ENCODE measurements at regions not wholly inside any gene's neighbourhood (a gene's known extent, or its start where the extent isn't known, plus 50 kb on each side); places are given as distances from the start of the nearest gene placed in this dataset.
A peak's percentile ranks its signal among the peaks of the same experiment; 100 is the strongest.
"Not testable (repeated sequence)": the region's sequence is repeated elsewhere in the genome, so short reads cannot be mapped to it uniquely, and the experiment has no call there.

- H3K4me3 ChIP-seq, H3K27me3 ChIP-seq: not testable (repeated sequence)
- peak; percentile 7 for DNase-seq
Measured at GRCh38 chr5:7289634-7290033, 106.3 kb upstream of the ADCY2 start.

GRCh38 chr5:7297821-7298220, 98.1 kb upstream of the ADCY2 start:
- not testable (repeated sequence) for H3K27me3 ChIP-seq, H3K9me3 ChIP-seq, H3K36me3 ChIP-seq, H3K4me3 ChIP-seq, DNase-seq

More at GRCh38 chr5:7289634-7290033, 106.3 kb upstream of the ADCY2 start:
- not testable (repeated sequence) for H3K9me3 ChIP-seq, H3K36me3 ChIP-seq

- not testable (repeated sequence) for H3K9me3 ChIP-seq, H3K27me3 ChIP-seq, H3K36me3 ChIP-seq, H3K4me3 ChIP-seq, DNase-seq
Measured at GRCh38 chr5:7299731-7300130, 96.2 kb upstream of the ADCY2 start.

GRCh38 chr5:7305000-7305674, 90.8 kb upstream of the ADCY2 start:
- not testable (repeated sequence) for DNase-seq, H3K36me3 ChIP-seq, H3K27me3 ChIP-seq, H3K4me3 ChIP-seq, H3K9me3 ChIP-seq

- H3K27me3 ChIP-seq, H3K36me3 ChIP-seq, DNase-seq, H3K4me3 ChIP-seq, H3K9me3 ChIP-seq: not testable (repeated sequence)
Measured at GRCh38 chr5:7306556-7306955, 89.4 kb upstream of the ADCY2 start.

DNA sequence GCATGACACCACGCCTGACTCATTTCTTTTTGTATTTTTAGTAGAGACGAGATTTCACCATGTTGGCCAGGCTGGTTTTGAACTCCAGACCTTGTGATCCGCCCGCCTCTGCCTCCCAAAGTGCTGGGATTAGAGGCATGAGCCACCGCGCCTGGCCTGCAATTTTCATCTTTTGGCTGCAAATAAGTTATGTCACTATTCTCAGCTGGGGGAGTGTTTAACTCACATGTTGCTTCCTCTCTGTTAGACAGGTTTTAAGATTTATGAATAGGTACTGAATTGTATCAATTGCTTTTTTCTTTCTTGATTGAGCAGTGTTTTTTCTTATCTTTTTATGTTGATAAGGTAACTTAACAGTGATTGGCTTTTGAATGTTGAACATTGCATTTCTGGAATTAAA, 88.2 kb upstream of the ADCY2 start:
- not testable (repeated sequence) for H3K9me3 ChIP-seq, DNase-seq, H3K27me3 ChIP-seq, H3K36me3 ChIP-seq, H3K4me3 ChIP-seq

DNA sequence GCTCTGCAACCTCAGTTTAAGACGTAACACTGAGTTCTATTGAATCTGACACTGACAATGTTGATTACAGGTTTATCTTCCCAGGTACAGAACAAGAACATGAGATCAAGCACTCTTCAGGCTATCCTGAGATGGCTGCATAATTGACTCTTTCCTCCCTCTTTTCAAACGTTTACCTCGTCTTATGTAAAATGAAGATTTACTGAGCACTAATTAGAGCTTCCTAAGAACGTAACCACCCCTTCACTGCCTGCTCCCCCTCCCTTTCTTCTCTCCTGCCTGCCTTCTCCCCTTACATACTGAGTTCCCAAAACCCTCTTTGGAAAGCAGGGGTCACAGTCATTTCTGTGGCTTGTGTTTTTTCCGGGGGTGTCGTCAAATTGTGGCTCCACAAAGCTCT, 86.2 kb upstream of the ADCY2 start:
- not testable (repeated sequence) for H3K27me3 ChIP-seq, H3K36me3 ChIP-seq, H3K4me3 ChIP-seq, H3K9me3 ChIP-seq, DNase-seq

DNA sequence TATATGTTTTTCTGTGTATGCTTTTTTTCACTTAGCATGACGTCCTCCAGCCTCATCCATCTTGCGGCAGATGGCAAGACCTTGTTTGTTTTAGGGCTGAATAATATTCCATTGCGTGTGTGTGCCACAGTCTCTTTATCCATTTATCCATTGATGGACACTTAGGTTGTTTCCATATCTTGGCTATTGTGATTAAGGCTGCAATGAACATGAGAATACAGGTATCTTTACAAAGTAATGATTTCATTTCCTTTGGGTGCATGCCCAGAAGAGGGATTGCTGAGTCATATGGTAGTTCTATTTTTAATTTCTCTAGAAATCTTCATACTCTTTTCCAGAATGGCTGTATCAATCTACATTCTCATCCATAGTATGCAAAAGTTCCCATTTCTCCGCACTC, 85.3 kb upstream of the ADCY2 start:
- not testable (repeated sequence) for H3K9me3 ChIP-seq, H3K4me3 ChIP-seq, H3K36me3 ChIP-seq, DNase-seq, H3K27me3 ChIP-seq

DNA sequence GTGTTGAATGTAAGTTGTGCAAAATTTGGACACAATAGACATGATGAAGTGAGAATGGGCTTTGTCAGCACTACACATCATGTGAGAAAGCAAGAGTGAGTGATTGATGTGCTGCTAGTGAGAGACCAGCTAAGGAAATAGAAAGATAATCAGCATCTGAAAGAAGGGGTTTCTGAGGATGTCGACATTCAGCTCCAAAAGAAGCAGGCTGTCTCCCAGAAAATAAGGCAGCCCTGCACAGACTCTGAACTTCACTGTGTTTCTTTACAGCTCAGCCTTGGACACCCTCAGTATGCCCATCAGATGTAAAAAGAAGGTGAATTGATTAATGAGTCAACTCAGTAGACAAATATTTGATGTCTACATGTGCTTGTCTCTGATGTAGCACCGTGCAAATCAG, 80.8 kb upstream of the ADCY2 start:
- Histone ChIP-seq H3K27me3 (0 out of 2 replicates have a peak, but pooled peaks cover 3% of the 10 kb centered on the region), H3K36me3 (no peaks in the 10 kb centered on the region), H3K4me3 (no peak overlapping the region), H3K9me3 (no peaks in the 10 kb centered on the region)
- DNase-seq: no peak

DNA sequence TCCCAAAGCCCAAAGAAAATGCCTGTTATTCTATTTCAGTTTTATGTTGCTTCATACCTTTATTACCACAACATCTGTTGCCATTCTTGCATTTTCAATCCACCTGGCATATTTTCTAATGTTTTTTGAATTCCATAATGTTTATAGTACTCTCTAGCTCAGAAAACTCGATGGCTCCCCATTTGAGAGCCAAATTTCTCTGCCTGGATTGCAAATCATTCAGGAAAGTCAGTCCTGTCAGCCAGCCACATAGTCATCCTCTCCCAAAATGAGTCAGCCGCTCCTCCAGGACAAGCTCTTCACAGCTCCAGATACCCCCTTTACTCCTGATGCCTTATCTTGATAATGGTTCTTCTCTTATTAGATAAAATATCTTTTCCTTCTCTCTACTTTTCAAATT, 78.2 kb upstream of the ADCY2 start:
- DNase-seq: no peak
- Histone ChIP-seq H3K9me3 (no peaks in the 10 kb centered on the region), H3K4me3 (no peak overlapping the region), H3K27me3 (0 out of 2 replicates have a peak, but pooled peaks cover 3% of the 10 kb centered on the region), H3K36me3 (no peaks in the 10 kb centered on the region)

- Histone ChIP-seq H3K9me3 (no peaks in the 10 kb centered on the region), H3K36me3 (no peaks in the 10 kb centered on the region), H3K27me3 (0 out of 2 replicates have a peak, but pooled peaks cover 3% of the 10 kb centered on the region), H3K4me3 (no peak overlapping the region)
- no peak for DNase-seq
Measured at GRCh38 chr5:7320701-7321301, 75.1 kb upstream of the ADCY2 start.

GRCh38 chr5:7321724-7322123, 74.2 kb upstream of the ADCY2 start:
- peak; percentile 34 for DNase-seq

GRCh38 chr5:7324919-7325318, 71.0 kb upstream of the ADCY2 start:
- no peaks in the 10 kb centered on the region for H3K36me3 ChIP-seq
- H3K4me3 ChIP-seq: no peak overlapping the region
- no peaks in the 10 kb centered on the region for H3K27me3 ChIP-seq
- no peak for DNase-seq
- no peaks in the 10 kb centered on the region for H3K9me3 ChIP-seq

More at GRCh38 chr5:7321724-7322123, 74.2 kb upstream of the ADCY2 start:
- H3K9me3 ChIP-seq: no peaks in the 10 kb centered on the region
- H3K36me3 ChIP-seq: no peaks in the 10 kb centered on the region
- no peak overlapping the region for H3K4me3 ChIP-seq
- 0 out of 2 replicates have a peak, but pooled peaks cover 3% of the 10 kb centered on the region for H3K27me3 ChIP-seq

DNA sequence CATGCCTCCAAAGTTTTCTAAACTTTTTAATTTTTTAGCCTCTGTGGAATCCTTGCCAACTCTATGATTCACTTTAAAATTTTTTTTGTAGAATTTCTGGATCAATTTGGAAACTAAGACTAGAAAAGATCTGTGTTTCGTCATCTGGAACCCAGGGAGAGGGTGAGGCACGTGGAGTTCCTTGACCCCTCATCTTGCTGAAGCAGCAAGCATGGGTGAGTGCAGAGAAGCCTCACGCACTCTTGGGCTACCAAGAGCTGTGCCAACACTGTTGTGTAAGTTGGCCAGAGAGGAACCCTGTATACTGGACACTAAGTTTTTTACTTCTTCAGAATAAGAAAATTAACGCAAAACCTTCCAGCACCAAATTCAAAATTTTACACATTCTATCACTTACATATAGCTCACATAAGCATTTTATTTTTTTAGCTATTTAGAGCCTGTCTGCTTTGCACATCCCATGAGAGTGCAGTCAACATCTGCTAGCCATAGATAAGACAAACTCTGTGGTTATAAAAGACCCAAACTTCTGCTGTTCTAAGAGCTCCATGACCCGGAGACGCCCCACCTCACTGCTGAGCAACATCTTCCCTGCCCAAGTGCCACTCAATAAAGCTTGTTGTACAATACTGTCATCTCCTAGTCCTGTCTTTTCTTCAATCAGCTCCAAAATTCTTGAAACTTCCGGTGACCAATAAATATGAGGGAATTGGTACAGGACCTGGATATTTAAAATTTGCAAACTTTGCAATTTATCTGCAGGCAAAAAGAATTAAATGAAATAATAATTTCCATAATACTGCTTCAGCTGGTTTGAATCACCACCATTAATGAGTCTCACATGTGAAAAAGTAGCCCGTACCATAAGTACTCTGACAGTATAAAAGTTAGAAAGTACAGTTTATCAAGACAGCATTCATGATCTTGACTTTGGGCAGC, 69.7 kb upstream of the ADCY2 start:
- Histone ChIP-seq H3K27me3 (no peaks in the 10 kb centered on the region), H3K4me3 (no peak overlapping the region), H3K9me3 (no peaks in the 10 kb centered on the region), H3K36me3 (no peaks in the 10 kb centered on the region)
- DNase-seq: no peak

- Histone ChIP-seq H3K36me3 (no peaks in the 10 kb centered on the region), H3K27me3 (no peaks in the 10 kb centered on the region), H3K9me3 (no peaks in the 10 kb centered on the region)
Measured at GRCh38 chr5:7329141-7329540, 66.8 kb upstream of the ADCY2 start.

DNA sequence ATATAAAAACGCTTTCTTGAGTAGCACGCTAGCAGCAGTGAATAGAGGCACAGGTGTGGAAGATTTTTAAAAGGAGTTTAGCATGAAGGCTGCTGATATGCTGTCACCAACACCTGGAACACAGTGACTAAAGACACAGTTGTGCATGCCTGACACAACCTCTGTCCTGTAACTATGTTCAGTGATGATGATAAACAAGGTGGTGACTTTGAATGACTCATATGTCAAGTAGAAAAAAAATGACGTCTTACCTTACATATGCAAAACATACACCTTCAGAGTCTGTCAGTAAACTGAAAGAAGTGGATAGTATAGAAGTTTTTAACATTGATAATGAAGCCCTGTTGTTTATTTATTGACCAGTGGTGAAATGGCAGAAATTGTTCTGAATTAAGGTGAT, 66.2 kb upstream of the ADCY2 start:
- DNase-seq: no peak
- H3K9me3 ChIP-seq: no peaks in the 10 kb centered on the region
- no peak overlapping the region for H3K4me3 ChIP-seq
- no peaks in the 10 kb centered on the region for H3K27me3 ChIP-seq
- no peaks in the 10 kb centered on the region for H3K36me3 ChIP-seq

More at GRCh38 chr5:7329141-7329540, 66.8 kb upstream of the ADCY2 start:
- no peak for DNase-seq
- no peak overlapping the region for H3K4me3 ChIP-seq

GRCh38 chr5:7330256-7330655, 65.7 kb upstream of the ADCY2 start:
- H3K4me3 ChIP-seq: no peak overlapping the region
- H3K27me3 ChIP-seq: no peaks in the 10 kb centered on the region
- 0 out of 2 replicates have a peak, but pooled peaks cover 1% of the 10 kb centered on the region for H3K9me3 ChIP-seq
- no peak for DNase-seq
- H3K36me3 ChIP-seq: no peaks in the 10 kb centered on the region

Measured in MG63 (cell line).